HEK293T (cell line): ENCODE measurements at regions not wholly inside any gene's neighbourhood (a gene's known extent, or its start where the extent isn't known, plus 50 kb on each side); places are given as distances from the start of the nearest gene placed in this dataset.

ENCODE experiments used
- CTCF ChIA-PET: fragments of 350-600 bp; formaldehyde crosslinking; extraction: SDS; loops from one replicate; lab custom pipeline; 2021; ENCODE audit warnings: antibody characterized with exemption, inconsistent platforms; lab: Yijun Ruan, JAX
- POLR2A ChIA-PET: fragments of 350-600 bp; formaldehyde crosslinking; extraction: SDS; loops from one replicate; lab custom pipeline; 2020; ENCODE audit warnings: antibody characterized with exemption, inconsistent platforms; lab: Yijun Ruan, JAX
- DNase-seq: peaks from one replicate; pipeline ENCODE4 v3.0.0; 2012; ENCODE audit warnings: mixed read lengths; ENCODE audit errors: extremely low spot score
- ARNT ChIP-seq: fragments of 450-650 bp; IDR thresholded peaks from 2 replicates; pipeline ENCODE4 v1.6.1; 2017; ENCODE audit warnings: mild to moderate bottlenecking
- BHLHE40 ChIP-seq: fragments of 450-650 bp; IDR thresholded peaks from 2 replicates; pipeline ENCODE4 v1.6.1; 2016; ENCODE audit warnings: mild to moderate bottlenecking, moderate library complexity, borderline replicate concordance
- CTBP1 ChIP-seq: fragments of 450-650 bp; IDR thresholded peaks from 2 replicates; pipeline ENCODE4 v1.6.1; 2016; ENCODE audit warnings: borderline replicate concordance
- ELF4 ChIP-seq: fragments of 450-650 bp; IDR thresholded peaks from 2 replicates; pipeline ENCODE4 v1.6.1; 2017; ENCODE audit warnings: antibody characterized with exemption
- FOXA1 ChIP-seq: fragments of 450-650 bp; IDR thresholded peaks from 2 replicates; pipeline ENCODE4 v1.6.1; 2016; ENCODE audit warnings: mild to moderate bottlenecking
- FOXK2 ChIP-seq: fragments of 450-650 bp; IDR thresholded peaks from 2 replicates; pipeline ENCODE4 v1.6.1; 2016; ENCODE audit warnings: mild to moderate bottlenecking
- FOXM1 ChIP-seq: fragments of 450-650 bp; IDR thresholded peaks from 2 replicates; pipeline ENCODE4 v1.6.1; 2017; ENCODE audit warnings: mild to moderate bottlenecking, borderline replicate concordance
- HDGF ChIP-seq: fragments of 450-650 bp; IDR thresholded peaks from 2 replicates; pipeline ENCODE4 v1.6.1; 2017; ENCODE audit warnings: antibody characterized with exemption, borderline replicate concordance
- L3MBTL2 ChIP-seq: fragments of 450-650 bp; conservative IDR thresholded peaks from 2 replicates; pipeline ENCODE4 v1.6.1; 2016; ENCODE audit warnings: mild to moderate bottlenecking
- LEF1 ChIP-seq: fragments of 450-650 bp; IDR thresholded peaks from 2 replicates; pipeline ENCODE4 v1.6.1; 2017; ENCODE audit warnings: mild to moderate bottlenecking, borderline replicate concordance
- NFRKB ChIP-seq: fragments of 450-650 bp; IDR thresholded peaks from 2 replicates; pipeline ENCODE4 v1.6.1; 2016; ENCODE audit warnings: mild to moderate bottlenecking, moderate library complexity
- SP1 ChIP-seq: fragments of 450-650 bp; IDR thresholded peaks from 2 replicates; pipeline ENCODE4 v1.6.1; 2017
- SUZ12 ChIP-seq: fragments of 450-650 bp; IDR thresholded peaks from 2 replicates; pipeline ENCODE4 v1.6.1; 2016; ENCODE audit warnings: mild to moderate bottlenecking
- TARDBP ChIP-seq: fragments of 450-650 bp; IDR thresholded peaks from 2 replicates; pipeline ENCODE4 v1.6.1; 2016
- ZNF384 ChIP-seq: fragments of 450-650 bp; IDR thresholded peaks from 2 replicates; pipeline ENCODE4 v1.6.1; 2016
- TF ChIP-seq, protein P1 (sequence below): fragments of 450-650 bp; IDR thresholded peaks from 2 replicates; pipeline ENCODE4 v1.6.1; 2016

DNA sequence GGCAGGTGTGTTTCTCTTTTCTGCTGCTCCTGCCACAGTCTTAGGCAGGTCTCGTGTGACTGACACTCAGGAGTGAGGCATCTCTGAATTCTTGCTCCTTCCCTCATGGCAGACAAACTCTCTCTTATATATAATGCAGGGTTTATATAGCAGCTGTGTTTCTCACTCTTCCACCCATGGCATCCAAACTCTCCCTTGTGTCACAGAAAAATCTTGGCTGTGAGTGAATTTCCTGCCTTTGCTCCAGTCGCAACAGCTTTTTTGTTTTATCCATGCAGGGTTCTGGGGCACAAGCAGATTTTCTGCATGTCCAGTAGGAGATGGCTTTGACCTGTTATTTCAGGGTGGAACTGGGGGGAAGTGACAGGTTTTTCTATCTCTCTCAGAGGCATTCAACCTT is 1275.5 kb downstream of the ADGRL3 start:
- no peak for TF ChIP-seq FOXM1
- no peak for TF ChIP-seq SUZ12
- DNase-seq: no peak
- POLR2A ChIA-PET: no interaction called here
- CTCF ChIA-PET: no interaction called here

DNA sequence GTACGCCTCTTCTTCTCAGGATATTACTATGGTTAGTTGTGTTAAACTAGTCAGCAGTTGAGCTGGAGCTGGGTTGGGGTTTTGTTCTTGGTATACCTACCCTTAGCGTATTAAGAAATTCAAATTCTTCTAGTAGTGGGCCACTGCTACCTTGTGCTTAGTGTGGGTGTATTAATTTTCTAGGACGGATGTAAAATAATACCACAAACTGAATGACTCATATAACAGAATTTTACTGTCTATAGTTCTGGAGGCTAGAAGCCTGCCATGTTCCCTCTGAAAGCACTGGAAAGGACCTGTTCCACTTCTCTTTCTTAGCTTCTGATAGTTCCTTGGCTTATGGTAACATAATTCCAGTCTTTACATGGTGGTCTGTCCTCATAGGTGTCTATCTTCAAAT is 1274.7 kb downstream of the ADGRL3 start:
- no peak for TF ChIP-seq SP1
- no peak for TF ChIP-seq NFRKB
- no peak for TF ChIP-seq HDGF
- no peak for TF ChIP-seq SUZ12
- TF ChIP-seq BHLHE40: no peak
- no peak for TF ChIP-seq FOXK2
- no peak for TF ChIP-seq CTBP1
- TF ChIP-seq ELF4: no peak
- no peak for TF ChIP-seq FOXM1
- TF ChIP-seq LEF1: no peak
- TF ChIP-seq ZNF384: no peak
- ChIA-PET CTCF (no interaction called here), POLR2A (no interaction called here)
- DNase-seq: no peak

DNA sequence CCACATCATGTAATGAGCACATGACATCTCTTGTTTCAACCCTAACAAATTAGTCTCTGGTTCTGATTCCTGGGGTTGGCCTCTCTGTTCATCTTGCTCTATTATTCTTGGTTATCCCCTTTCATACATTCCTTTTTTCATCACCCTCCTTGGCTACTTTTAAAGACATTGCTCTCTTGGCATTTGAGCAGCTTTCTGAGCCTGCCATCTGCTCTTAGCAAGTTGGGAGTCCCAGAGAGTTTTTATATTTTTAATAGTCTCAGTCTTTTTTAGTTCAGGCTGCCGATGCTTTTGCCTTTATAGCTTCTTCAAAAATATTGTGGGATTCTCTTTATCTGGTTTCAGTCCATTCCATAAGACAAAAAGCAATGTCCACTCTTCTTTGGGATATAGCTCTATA is 1270.9 kb downstream of the ADGRL3 start:
- POLR2A ChIA-PET: no interaction called here
- no peak for TF ChIP-seq BHLHE40
- no peak for TF ChIP-seq LEF1
- TF ChIP-seq TARDBP: no peak
- TF ChIP-seq CTBP1: no peak
- TF ChIP-seq HDGF: no peak
- TF ChIP-seq FOXA1: no peak
- no peak for TF ChIP-seq ZNF384
- no peak for TF ChIP-seq FOXM1
- TF ChIP-seq SUZ12: no peak
- no peak for TF ChIP-seq ELF4
- TF ChIP-seq, protein P1, sequence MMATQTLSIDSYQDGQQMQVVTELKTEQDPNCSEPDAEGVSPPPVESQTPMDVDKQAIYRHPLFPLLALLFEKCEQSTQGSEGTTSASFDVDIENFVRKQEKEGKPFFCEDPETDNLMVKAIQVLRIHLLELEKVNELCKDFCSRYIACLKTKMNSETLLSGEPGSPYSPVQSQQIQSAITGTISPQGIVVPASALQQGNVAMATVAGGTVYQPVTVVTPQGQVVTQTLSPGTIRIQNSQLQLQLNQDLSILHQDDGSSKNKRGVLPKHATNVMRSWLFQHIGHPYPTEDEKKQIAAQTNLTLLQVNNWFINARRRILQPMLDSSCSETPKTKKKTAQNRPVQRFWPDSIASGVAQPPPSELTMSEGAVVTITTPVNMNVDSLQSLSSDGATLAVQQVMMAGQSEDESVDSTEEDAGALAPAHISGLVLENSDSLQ: no peak
- TF ChIP-seq SP1: no peak
- no peak for TF ChIP-seq FOXK2
- no peak for TF ChIP-seq L3MBTL2
- TF ChIP-seq ARNT: no peak
- no peak for TF ChIP-seq NFRKB
- CTCF ChIA-PET: no interaction called here
- no peak for DNase-seq

DNA sequence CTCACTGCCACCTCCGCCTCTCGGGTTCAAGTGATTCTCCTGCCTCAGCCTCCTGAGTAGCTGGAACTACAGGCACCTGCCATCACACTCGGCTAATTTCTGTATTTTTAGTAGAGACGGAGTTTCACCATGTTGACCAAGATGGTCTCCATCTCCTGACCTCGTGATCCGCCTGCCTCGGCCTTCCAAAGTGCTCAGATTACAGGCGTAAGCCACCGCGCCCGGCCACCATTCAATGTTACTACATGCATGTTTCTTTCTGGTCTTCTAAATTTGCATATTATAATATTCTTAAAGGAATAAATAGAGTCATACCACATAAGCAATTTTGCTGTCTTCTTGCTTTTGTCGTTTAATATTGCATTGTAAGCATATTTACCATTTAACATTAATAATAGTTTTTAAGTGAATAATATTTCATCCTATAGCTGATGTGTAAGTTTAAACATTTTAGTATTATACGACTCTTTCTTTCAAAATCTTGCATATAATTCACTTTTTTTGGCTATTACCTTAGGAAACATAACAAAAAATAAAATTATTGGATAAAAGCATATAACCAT is 1270.4 kb downstream of the ADGRL3 start:
- ChIA-PET CTCF (no interaction called here), POLR2A (no interaction called here)
- TF ChIP-seq ARNT (no peak), SUZ12 (no peak), ELF4 (no peak), HDGF (no peak), CTBP1 (no peak), L3MBTL2 (no peak), TARDBP (no peak), BHLHE40 (no peak), FOXA1 (no peak), NFRKB (no peak), LEF1 (no peak), FOXM1 (no peak), ZNF384 (no peak), FOXK2 (no peak), SP1 (no peak)
- TF ChIP-seq, protein P1: no peak
- no peak for DNase-seq

DNA sequence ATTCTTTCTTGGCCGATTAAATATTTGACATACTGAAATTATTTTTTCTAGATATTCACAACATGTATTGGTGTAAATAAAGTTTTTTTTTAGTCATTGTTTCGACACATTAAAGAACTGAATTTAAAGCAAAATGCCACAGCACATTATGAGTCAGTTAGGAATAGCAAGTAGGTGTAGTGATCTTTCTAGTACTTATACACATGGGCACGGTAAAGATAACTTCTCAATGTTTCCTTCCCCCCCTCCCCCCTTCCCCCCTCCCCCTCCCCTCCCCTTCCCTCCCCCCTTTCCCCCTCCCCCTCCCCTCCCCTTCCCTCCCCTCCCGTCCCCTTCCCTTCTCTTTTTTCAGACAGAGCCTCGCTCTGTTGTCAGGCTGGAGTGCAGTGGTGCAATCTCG is 1269.9 kb downstream of the ADGRL3 start:
- ChIA-PET POLR2A (no interaction called here), CTCF (no interaction called here)
- no peak for DNase-seq

DNA sequence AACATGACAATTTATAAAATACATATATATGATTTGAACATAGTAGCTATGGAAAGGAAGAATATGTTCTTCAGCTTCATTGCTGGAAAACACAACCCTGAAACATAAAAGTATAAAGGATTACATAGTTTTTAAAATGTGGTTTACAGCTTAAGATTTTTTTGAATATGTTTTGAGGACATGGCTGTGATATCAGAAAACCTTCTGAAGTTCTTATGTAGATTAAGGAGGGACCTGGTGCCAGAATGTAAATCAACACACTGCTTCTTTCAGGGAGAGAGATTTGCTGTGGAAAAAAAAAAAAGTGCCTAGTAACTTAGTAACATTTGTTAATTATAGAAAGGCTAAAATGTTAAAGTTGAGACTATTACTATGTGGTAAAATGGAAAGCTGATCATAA is 1261.8 kb downstream of the ADGRL3 start:
- no peak for DNase-seq
- no peak for TF ChIP-seq SP1
- TF ChIP-seq TARDBP: no peak
- TF ChIP-seq ZNF384: no peak
- no peak for TF ChIP-seq LEF1
- TF ChIP-seq CTBP1: no peak
- TF ChIP-seq SUZ12: no peak
- TF ChIP-seq FOXM1: no peak
- TF ChIP-seq ELF4: no peak
- TF ChIP-seq ARNT: no peak
- no peak for TF ChIP-seq L3MBTL2
- no peak for TF ChIP-seq NFRKB
- no peak for TF ChIP-seq FOXK2
- TF ChIP-seq BHLHE40: no peak
- TF ChIP-seq FOXA1: no peak
- no peak for TF ChIP-seq HDGF

More for the DNA sequence above, 1269.9 kb downstream of the ADGRL3 start:
- TF ChIP-seq LEF1: no peak
- no peak for TF ChIP-seq ELF4
- no peak for TF ChIP-seq FOXA1
- no peak for TF ChIP-seq L3MBTL2
- no peak for TF ChIP-seq FOXK2
- TF ChIP-seq ZNF384: no peak
- TF ChIP-seq HDGF: no peak
- TF ChIP-seq CTBP1: no peak
- no peak for TF ChIP-seq ARNT
- TF ChIP-seq SUZ12: no peak
- no peak for TF ChIP-seq TARDBP
- TF ChIP-seq NFRKB: no peak
- TF ChIP-seq BHLHE40: no peak
- no peak for TF ChIP-seq FOXM1
- TF ChIP-seq, protein P1: no peak
- no peak for TF ChIP-seq SP1

More for the DNA sequence above, 1261.8 kb downstream of the ADGRL3 start:
- CTCF ChIA-PET: no interaction called here
- POLR2A ChIA-PET: no interaction called here
